Adrenal gland (tissue), 9 donors: ENCODE measurements at regions not wholly inside any gene's neighbourhood (a gene's known extent, or its start where the extent isn't known, plus 50 kb on each side); places are given as distances from the start of the nearest gene placed in this dataset.
"Not testable (repeated sequence)": the region's sequence is repeated elsewhere in the genome, so short reads cannot be mapped to it uniquely, and the experiment has no call there.

Experiments
- DNase-seq, 7 donors: peaks; one replicate each; pipeline ENCODE4 v3.0.0-alpha.2; 2019 to 2020
- H3K27ac ChIP-seq, 5 donors: fragments of 200-600 bp; sonication (generic) in 4 of 5; 1 replicate in 3 of 5; 2 replicates in 2 of 5; pipeline versions ENCODE4 v1.5.1 to v1.8.0; 2016 to 2020; ENCODE audit warnings: mild to moderate bottlenecking in 1 of 5
- H3K27me3 ChIP-seq: fragments of 200-600 bp; 2 replicates; pipeline ENCODE4 v1.8.0; 2021
- H3K36me3 ChIP-seq, 2 donors: fragments of 200-600 bp; replicated peaks in 1 of 2; 1 replicate in 1 of 2; 2 replicates in 1 of 2; pipeline versions ENCODE4 v1.5.1 to v1.8.0; 2018 to 2022
- H3K4me1 ChIP-seq, 2 donors: fragments of 200-600 bp; replicated peaks in 1 of 2; 1 replicate in 1 of 2; 2 replicates in 1 of 2; pipeline versions ENCODE4 v1.5.1 to v1.8.0; 2018 to 2021
- H3K4me3 ChIP-seq, 4 donors: fragments of 200-600 bp; sonication (generic) in 3 of 4; one replicate each; pipeline ENCODE4 v1.5.1; 2016 to 2018
- H3K9me3 ChIP-seq, 3 donors: fragments of 200-600 bp; sonication (generic) in 1 of 3; replicated peaks in 1 of 3; 1 replicate in 2 of 3; 2 replicates in 1 of 3; pipeline versions ENCODE4 v1.5.1 to v1.8.0; 2016 to 2021
- CTCF ChIP-seq, 6 experiments: fragments of 450-650 bp in 4 of 6; fragments of 200-600 bp in 2 of 6; sonication (generic) in 1 of 6; IDR thresholded peaks; 1 replicate in 5 of 6; 2 replicates in 1 of 6; pipeline versions ENCODE4 v1.5.1 to v1.8.0; 2016 to 2021; ENCODE audit warnings: antibody characterized with exemption in 6 of 6, mild to moderate bottlenecking in 2 of 6, moderate library complexity in 1 of 6
- POLR2A ChIP-seq, 2 donors: fragments of 450-650 bp; IDR thresholded peaks; one replicate each; pipeline ENCODE4 v1.6.1; 2017; ENCODE audit warnings: antibody characterized with exemption in 2 of 2, mild to moderate bottlenecking in 2 of 2, moderate library complexity in 1 of 2
- WGBS, 4 donors: extraction: QIAGEN DNeasy Blood & Tissue Kit in 2 of 4; methylation state at CpG; one replicate each; pipeline versions ENCODE4 v1.1.5 to v1.1.7; 2013 to 2017; 5-methylcytosine and 5-hydroxymethylcytosine counted together
- intact Hi-C, 2 donors: fragments of 100-400 bp; cut with DNase I; formaldehyde crosslinking; loops; one replicate each; pipeline versions ENCODE4 v1.14.1 to v1.15.0; 2022 to 2023
- donor health status: healthy with polysubstance abuse.
- donor health status: Bipolar disorder and iron deficiency.
- donor health status: DM: yes; HTN: yes; CAD: no.
- donor health status: DM: no; HTN: no; CAD: no.
- donor health status: DM: no; HTN: no; CAD: no.

- no peak for DNase-seq
- no peaks in the 10 kb centered on the region for H3K36me3 ChIP-seq
- no peaks in the 10 kb centered on the region for H3K27me3 ChIP-seq
- peaks cover 0 to 2% (median 0%) of the 10 kb centered on the region in 3 donors for H3K9me3 ChIP-seq
- no peak overlapping the region for H3K4me3 ChIP-seq
- H3K27ac ChIP-seq: no peak overlapping the region
- 54 to 92% (median 76%) methylated on average over 2 of the region's 2 CpGs for WGBS, 4 donors
- H3K4me1 ChIP-seq: no peaks in the 10 kb centered on the region
- TF ChIP-seq CTCF (IDR thresholded peaks at IDR 0.05): no peak
- TF ChIP-seq POLR2A (IDR thresholded peaks at IDR 0.05): no peak
- intact Hi-C loops: no loop called here
Observed at GRCh38 chr12:89062996-89063395, 289.3 kb downstream of the DUSP6 start.

- Histone ChIP-seq H3K27me3 (no peaks in the 10 kb centered on the region), H3K4me1 (no peaks in the 10 kb centered on the region), H3K4me3 (no peak overlapping the region), H3K36me3 (no peaks in the 10 kb centered on the region), H3K9me3 (peaks cover 0 to 2% (median 0%) of the 10 kb centered on the region in 3 donors), H3K27ac (no peak overlapping the region)
- intact Hi-C loops: no loop called here
- no peak for DNase-seq
- 50 to 55% (median 52%) methylated on average over 9 of the region's 9 CpGs for WGBS, 4 donors
- TF ChIP-seq CTCF (IDR thresholded peaks at IDR 0.05) (no peak), POLR2A (IDR thresholded peaks at IDR 0.05) (no peak)
Observed at GRCh38 chr12:89059721-89060541, 292.4 kb downstream of the DUSP6 start.

- 77 to 85% (median 81%) methylated on average over 3 of the region's 3 CpGs for WGBS, 4 donors
- Histone ChIP-seq H3K4me1 (no peaks in the 10 kb centered on the region), H3K4me3 (no peak overlapping the region), H3K36me3 (no peaks in the 10 kb centered on the region), H3K9me3 (peaks cover 0 to 2% (median 0%) of the 10 kb centered on the region in 3 donors), H3K27me3 (no peaks in the 10 kb centered on the region), H3K27ac (no peak overlapping the region)
- no peak for DNase-seq
- no peak for TF ChIP-seq CTCF (IDR thresholded peaks at IDR 0.05)
- no peak for TF ChIP-seq POLR2A (IDR thresholded peaks at IDR 0.05)
- intact Hi-C loops: no loop called here
Observed at GRCh38 chr12:89059056-89059455, 293.2 kb downstream of the DUSP6 start.

- Histone ChIP-seq H3K4me1 (no peaks in the 10 kb centered on the region), H3K27me3 (no peaks in the 10 kb centered on the region), H3K4me3 (no peak overlapping the region), H3K9me3 (peaks cover 0 to under 1% (median 0%) of the 10 kb centered on the region in 3 donors), H3K36me3 (no peaks in the 10 kb centered on the region), H3K27ac (no peak overlapping the region)
- intact Hi-C loops: no loop called here
- DNase-seq: no peak
- no peak for TF ChIP-seq CTCF (IDR thresholded peaks at IDR 0.05)
- no peak for TF ChIP-seq POLR2A (IDR thresholded peaks at IDR 0.05)
Observed at GRCh38 chr12:89058402-89058801, 293.9 kb downstream of the DUSP6 start.

GRCh38 chr12:89053817-89054216 lies 298.5 kb downstream of the DUSP6 start:
- not testable (repeated sequence) for DNase-seq

More at GRCh38 chr12:89053817-89054216, 298.5 kb downstream of the DUSP6 start:
- H3K27me3 ChIP-seq, H3K9me3 ChIP-seq, H3K27ac ChIP-seq, H3K36me3 ChIP-seq, intact Hi-C loops, H3K4me3 ChIP-seq, H3K4me1 ChIP-seq: not testable (repeated sequence)
- WGBS, 4 donors: 74 to 84% (median 82%) methylated on average over 4 of the region's 4 CpGs
